NB4 (cell line): ENCODE measurements at regions not wholly inside any gene's neighbourhood (a gene's known extent, or its start where the extent isn't known, plus 50 kb on each side); places are given as distances from the start of the nearest gene placed in this dataset.
A peak's percentile ranks its signal among the peaks of the same experiment; 100 is the strongest.

Experiments used
- DNase-seq: peaks from one replicate; pipeline ENCODE4 v3.0.0; 2010; ENCODE audit warnings: low read depth
- H3K4me3 ChIP-seq: one replicate; pipeline ENCODE4 v1.5.1; 2011; ENCODE audit warnings: mild to moderate bottlenecking, low read depth, low read length, moderate library complexity
- MAX ChIP-seq: IDR thresholded peaks from 2 replicates; pipeline ENCODE4 v1.6.1; 2011; ENCODE audit warnings: low read depth, low read length
- MYC ChIP-seq: IDR thresholded peaks from 2 replicates; pipeline ENCODE4 v1.6.1; 2011; ENCODE audit warnings: low read depth, low read length
- POLR2A ChIP-seq: IDR thresholded peaks from 2 replicates; pipeline ENCODE4 v1.6.1; 2011; ENCODE audit warnings: mild to moderate bottlenecking; ENCODE audit not compliant: insufficient read length; ENCODE audit errors: extremely low read depth
- TF ChIP-seq, protein P1 (sequence below): IDR thresholded peaks from one replicate; pipeline ENCODE4 v1.5.1; 2012; ENCODE audit warnings: low read depth, low read length

- TF ChIP-seq MAX (peak; percentile 50), MYC (no peak)
- H3K4me3 ChIP-seq, result no peak overlapping the region
- no peak for DNase-seq
Measured at GRCh38 chr9:129493002-129493705, 127.7 kb downstream of the C9orf50 start.

- TF ChIP-seq, protein P1, sequence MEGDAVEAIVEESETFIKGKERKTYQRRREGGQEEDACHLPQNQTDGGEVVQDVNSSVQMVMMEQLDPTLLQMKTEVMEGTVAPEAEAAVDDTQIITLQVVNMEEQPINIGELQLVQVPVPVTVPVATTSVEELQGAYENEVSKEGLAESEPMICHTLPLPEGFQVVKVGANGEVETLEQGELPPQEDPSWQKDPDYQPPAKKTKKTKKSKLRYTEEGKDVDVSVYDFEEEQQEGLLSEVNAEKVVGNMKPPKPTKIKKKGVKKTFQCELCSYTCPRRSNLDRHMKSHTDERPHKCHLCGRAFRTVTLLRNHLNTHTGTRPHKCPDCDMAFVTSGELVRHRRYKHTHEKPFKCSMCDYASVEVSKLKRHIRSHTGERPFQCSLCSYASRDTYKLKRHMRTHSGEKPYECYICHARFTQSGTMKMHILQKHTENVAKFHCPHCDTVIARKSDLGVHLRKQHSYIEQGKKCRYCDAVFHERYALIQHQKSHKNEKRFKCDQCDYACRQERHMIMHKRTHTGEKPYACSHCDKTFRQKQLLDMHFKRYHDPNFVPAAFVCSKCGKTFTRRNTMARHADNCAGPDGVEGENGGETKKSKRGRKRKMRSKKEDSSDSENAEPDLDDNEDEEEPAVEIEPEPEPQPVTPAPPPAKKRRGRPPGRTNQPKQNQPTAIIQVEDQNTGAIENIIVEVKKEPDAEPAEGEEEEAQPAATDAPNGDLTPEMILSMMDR, result no peak
- TF ChIP-seq MAX (no peak), POLR2A (no peak), MYC (no peak)
- no peak for DNase-seq
- H3K4me3 ChIP-seq, result no peak overlapping the region
Measured at GRCh38 chr9:129491487-129491855, 129.4 kb downstream of the C9orf50 start.

DNA sequence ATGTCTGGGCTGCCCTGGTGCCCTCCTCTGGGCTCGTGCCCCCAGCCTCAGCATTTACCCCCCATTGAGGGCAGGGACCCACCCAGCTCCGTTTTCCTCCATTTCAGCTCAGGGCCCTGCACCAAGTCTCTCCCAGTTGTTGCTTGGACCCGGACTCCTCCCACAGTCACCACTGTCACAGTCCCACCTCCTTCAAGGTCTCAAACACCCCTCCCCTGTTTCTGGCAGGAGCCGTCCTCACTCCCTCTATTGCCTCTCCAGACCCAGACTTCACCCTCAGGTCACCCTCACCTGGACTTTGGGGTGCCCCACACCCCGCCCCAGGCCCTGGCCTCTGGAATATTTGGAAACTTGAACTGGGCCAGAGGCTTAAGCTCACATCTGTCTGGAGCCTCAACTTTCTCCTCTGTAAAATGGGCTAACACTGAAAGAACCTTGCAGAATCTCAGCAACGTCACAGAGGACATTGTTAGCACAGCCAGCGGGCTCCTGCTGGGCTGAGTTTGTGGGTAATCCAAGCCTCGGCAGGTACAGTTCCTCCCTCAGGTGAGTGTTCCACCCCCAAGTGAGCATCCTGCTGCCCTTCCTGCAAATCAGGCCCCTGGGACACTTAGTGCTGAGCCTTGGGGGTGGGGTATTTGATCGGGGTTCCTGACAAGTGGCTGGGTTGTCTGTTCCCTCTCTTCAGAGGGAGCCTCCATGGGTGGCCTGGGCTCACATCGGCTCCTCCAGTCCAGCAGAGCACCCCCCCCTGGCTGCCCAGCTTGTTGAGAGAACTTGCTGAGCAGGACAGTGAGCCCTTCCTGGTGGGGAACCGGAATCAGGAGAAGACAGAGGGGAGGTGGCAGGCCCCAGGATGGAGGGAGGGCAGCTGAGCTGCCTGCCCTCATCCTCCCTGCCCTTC, 130.1 kb downstream of the C9orf50 start:
- DNase-seq, result no peak
- TF ChIP-seq, protein P1, result no peak
- no peak for TF ChIP-seq MYC
- no peak for TF ChIP-seq POLR2A
- TF ChIP-seq MAX, result no peak
- no peak overlapping the region for H3K4me3 ChIP-seq

DNA sequence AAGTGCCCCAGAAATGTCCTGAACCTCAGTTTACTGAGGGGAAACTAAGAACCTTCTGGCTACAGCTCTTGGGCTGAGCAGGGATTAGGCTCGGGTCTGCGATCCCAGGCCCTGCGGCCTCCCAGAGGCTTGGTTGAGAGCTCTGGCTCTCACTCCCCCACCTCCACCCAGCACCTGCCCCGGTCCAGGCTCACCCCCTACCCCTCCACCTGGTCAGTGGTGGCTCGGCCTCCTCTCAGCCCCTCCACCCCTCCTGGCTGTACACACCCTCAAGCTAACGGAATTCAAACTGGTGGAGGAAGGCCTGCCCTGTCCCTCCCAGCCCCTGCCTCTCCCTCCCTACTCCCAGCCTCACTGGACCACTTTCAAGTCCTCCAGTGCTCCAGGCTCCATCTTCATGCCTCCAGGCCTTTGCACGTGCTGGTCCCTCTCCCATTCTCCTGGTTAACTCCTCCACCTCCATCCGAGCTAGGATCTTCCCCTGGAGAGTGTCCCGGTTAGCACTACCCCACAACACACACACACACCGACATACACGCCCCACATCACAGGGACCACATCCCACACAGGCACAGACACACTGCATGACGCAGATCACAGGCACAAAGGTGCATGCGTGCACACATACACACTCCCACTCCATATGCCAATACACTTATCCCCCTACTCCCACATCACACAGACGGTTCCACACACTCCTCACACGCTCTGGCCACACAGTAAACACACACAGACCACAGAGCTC, 130.9 kb downstream of the C9orf50 start:
- TF ChIP-seq POLR2A (no peak), MYC (no peak), MAX (no peak)
- TF ChIP-seq, protein P1, result no peak
- DNase-seq, result no peak
- H3K4me3 ChIP-seq, result no peak overlapping the region

DNA sequence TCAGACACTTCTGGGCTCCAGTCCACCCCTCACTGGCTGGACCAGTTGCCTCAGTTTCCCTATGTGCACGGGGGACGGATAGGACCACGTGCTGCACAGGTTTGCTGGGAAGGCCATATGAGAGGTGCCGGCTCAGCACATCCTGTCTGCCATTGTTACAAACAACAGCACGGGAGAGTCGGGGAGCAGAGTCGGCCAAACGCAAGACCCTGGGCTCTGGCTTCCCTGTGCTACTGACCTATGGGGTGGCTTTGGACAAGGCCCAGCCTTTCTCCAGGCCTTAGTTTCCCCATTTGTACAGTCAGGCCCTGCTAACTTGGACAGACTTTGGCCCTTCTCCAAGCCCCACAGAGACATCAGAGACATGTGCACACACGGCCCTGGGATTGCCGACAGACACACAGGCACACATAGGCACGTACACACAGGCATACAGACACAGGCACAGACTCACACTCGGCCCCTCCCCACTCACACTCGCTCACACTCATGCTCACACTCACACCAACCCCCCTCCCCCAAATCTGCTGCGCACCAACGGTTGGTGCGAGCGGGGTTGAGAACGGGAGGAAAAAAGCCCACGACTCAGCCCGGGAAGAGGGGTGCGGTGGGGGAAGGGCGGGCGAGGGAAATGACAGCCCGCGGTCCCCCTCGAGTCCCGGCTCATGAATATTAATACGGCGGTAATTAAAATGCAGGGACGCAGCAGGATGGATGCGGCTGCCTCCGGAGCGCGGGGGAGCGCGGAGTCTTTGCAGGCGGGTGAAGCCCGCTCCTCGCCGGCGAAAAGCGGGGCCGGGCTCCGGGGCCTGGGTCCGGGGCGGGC, 133.0 kb downstream of the C9orf50 start:
- DNase-seq, result peak; percentile 59
- TF ChIP-seq MYC (no peak), MAX (no peak), POLR2A (no peak)
- TF ChIP-seq, protein P1, result no peak
- H3K4me3 ChIP-seq, result no peak overlapping the region
